H9 (cell line): ENCODE measurements at regions not wholly inside any gene's neighbourhood (a gene's known extent, or its start where the extent isn't known, plus 50 kb on each side); places are given as distances from the start of the nearest gene placed in this dataset.

Source experiments
- DNase-seq: peaks from one replicate; pipeline ENCODE4 v3.0.0-alpha.2; 2017
- H2AFZ ChIP-seq: one replicate; pipeline ENCODE4 v1.6.1; 2013; ENCODE audit warnings: mild to moderate bottlenecking, low read length, control low read depth, moderate library complexity
- H2AK5ac ChIP-seq: 2 replicates; pipeline ENCODE4 v1.6.1; 2013; ENCODE audit warnings: low read length, control low read depth, mixed read lengths; ENCODE audit not compliant: insufficient read length
- H2BK120ac ChIP-seq: one replicate; pipeline ENCODE4 v1.6.1; 2013; ENCODE audit warnings: low read depth, mild to moderate bottlenecking, low read length, control low read depth, inconsistent platforms; ENCODE audit not compliant: poor library complexity, severe bottlenecking
- H2BK12ac ChIP-seq: 2 replicates; pipeline ENCODE4 v1.6.1; 2013; ENCODE audit warnings: low read length, control low read depth, mixed read lengths, low read depth; ENCODE audit not compliant: insufficient read length
- H2BK15ac ChIP-seq: 2 replicates; pipeline ENCODE4 v1.6.1; 2013; ENCODE audit warnings: low read depth, low read length, control low read depth
- H2BK20ac ChIP-seq: one replicate; pipeline ENCODE4 v1.6.1; 2013; ENCODE audit warnings: low read depth, mild to moderate bottlenecking, low read length, control low read depth, inconsistent platforms; ENCODE audit not compliant: poor library complexity, severe bottlenecking
- H2BK5ac ChIP-seq: 2 replicates; pipeline ENCODE4 v1.6.1; 2013; ENCODE audit warnings: low read length, control low read depth, mixed read lengths; ENCODE audit not compliant: insufficient read length
- H3K14ac ChIP-seq: 2 replicates; pipeline ENCODE4 v1.6.1; 2013; ENCODE audit warnings: low read length, control low read depth; ENCODE audit not compliant: insufficient read depth
- H3K18ac ChIP-seq: 2 replicates; pipeline ENCODE4 v1.6.1; 2013; ENCODE audit warnings: low read depth, mild to moderate bottlenecking, mixed read lengths, low read length, control low read depth; ENCODE audit not compliant: insufficient read length
- H3K23ac ChIP-seq: 2 replicates; pipeline ENCODE4 v1.6.1; 2013; ENCODE audit warnings: low read length, control low read depth, mixed read lengths, low read depth; ENCODE audit not compliant: insufficient read length
- H3K23me2 ChIP-seq: 2 replicates; pipeline ENCODE4 v1.6.1; 2013; ENCODE audit warnings: low read depth, mild to moderate bottlenecking, mixed read lengths, low read length, control low read depth; ENCODE audit not compliant: insufficient read length, poor library complexity, severe bottlenecking
- H3K27ac ChIP-seq: 2 replicates; pipeline ENCODE4 v1.5.1; 2013; ENCODE audit warnings: low read length, control low read depth, mixed read lengths, low read depth; ENCODE audit not compliant: insufficient read length
- H3K27me3 ChIP-seq: 2 replicates; pipeline ENCODE4 v1.6.1; 2013; ENCODE audit warnings: low read length, control low read depth, inconsistent platforms; ENCODE audit not compliant: insufficient read depth
- H3K4ac ChIP-seq: 2 replicates; pipeline ENCODE4 v1.6.1; 2013; ENCODE audit warnings: low read depth, mild to moderate bottlenecking, control low read depth, inconsistent platforms, low read length, moderate library complexity
- H3K4me1 ChIP-seq: 2 replicates; pipeline ENCODE4 v1.6.1; 2013; ENCODE audit warnings: low read length, control low read depth, inconsistent platforms; ENCODE audit not compliant: insufficient read depth
- H3K4me2 ChIP-seq: 2 replicates; pipeline ENCODE4 v1.6.1; 2013; ENCODE audit warnings: low read length, control low read depth, mixed read lengths; ENCODE audit not compliant: insufficient read length, insufficient read depth
- H3K56ac ChIP-seq: 2 replicates; pipeline ENCODE4 v1.6.1; 2013; ENCODE audit warnings: low read depth, mild to moderate bottlenecking, mixed read lengths, low read length, control low read depth; ENCODE audit not compliant: insufficient read length
- H3K79me1 ChIP-seq: 2 replicates; pipeline ENCODE4 v1.6.1; 2013; ENCODE audit warnings: low read depth, mild to moderate bottlenecking, moderate library complexity, low read length, control low read depth, inconsistent platforms; ENCODE audit not compliant: insufficient read depth, poor library complexity, severe bottlenecking
- H3K79me2 ChIP-seq: 2 replicates; pipeline ENCODE4 v1.6.1; 2013; ENCODE audit warnings: low read length, control low read depth, inconsistent platforms; ENCODE audit not compliant: insufficient read depth
- H3K9ac ChIP-seq: 2 replicates; pipeline ENCODE4 v1.6.1; 2013; ENCODE audit warnings: low read length, control low read depth, mixed read lengths; ENCODE audit not compliant: insufficient read length; ENCODE audit errors: extremely low read depth
- H3K9me3 ChIP-seq: one replicate; pipeline ENCODE4 v1.6.1; 2013; ENCODE audit warnings: low read depth, low read length, inconsistent platforms; ENCODE audit not compliant: control insufficient read depth
- H3T11ph ChIP-seq: one replicate; pipeline ENCODE4 v1.6.1; 2013; ENCODE audit warnings: mild to moderate bottlenecking, low read length, control low read depth, inconsistent platforms
- H4K20me1 ChIP-seq: one replicate; pipeline ENCODE4 v1.6.1; 2013; ENCODE audit not compliant: control insufficient read depth, insufficient read length, insufficient read depth
- H4K5ac ChIP-seq: 2 replicates; pipeline ENCODE4 v1.6.1; 2013; ENCODE audit warnings: low read depth, mild to moderate bottlenecking, mixed read lengths, low read length, control low read depth; ENCODE audit not compliant: insufficient read length
- H4K8ac ChIP-seq: replicated peaks from 2 replicates; pipeline ENCODE4 v1.6.1; 2013; ENCODE audit warnings: low read length, control low read depth, mixed read lengths, low read depth; ENCODE audit not compliant: insufficient read length
- H4K91ac ChIP-seq: 2 replicates; pipeline ENCODE4 v1.6.1; 2013; ENCODE audit warnings: low read depth, mild to moderate bottlenecking, moderate library complexity, mixed read lengths, low read length, control low read depth; ENCODE audit not compliant: insufficient read length
- H3K27ac Mint-ChIP-seq, 3 experiments: 2 replicates in 2 of 3; 3 replicates in 1 of 3; pipeline ENCODE4 v1.8.0; 2020 to 2021; ENCODE audit warnings: mixed read lengths in 3 of 3, mild to moderate bottlenecking in 1 of 3, moderate library complexity in 1 of 3
- H3K27me3 Mint-ChIP-seq: 2 replicates; pipeline ENCODE4 v1.8.0; 2021; ENCODE audit warnings: low read depth, mild to moderate bottlenecking, moderate library complexity, mixed read lengths
- H3K36me3 Mint-ChIP-seq, 3 experiments: 2 replicates in 2 of 3; 3 replicates in 1 of 3; pipeline ENCODE4 v1.8.0; 2020 to 2021; ENCODE audit warnings: low read depth in 3 of 3, mixed read lengths in 3 of 3; ENCODE audit not compliant: insufficient read depth in 1 of 3
- H3K4me1 Mint-ChIP-seq, 2 experiments: 2 replicates each; pipeline ENCODE4 v1.8.0; 2020; ENCODE audit warnings: mixed read lengths in 2 of 2
- H3K4me3 Mint-ChIP-seq, 2 experiments: 2 replicates in 1 of 2; 3 replicates in 1 of 2; pipeline ENCODE4 v1.8.0; 2020 to 2021; ENCODE audit warnings: mild to moderate bottlenecking in 2 of 2, mixed read lengths in 2 of 2, moderate library complexity in 1 of 2
- H3K9me3 Mint-ChIP-seq, 2 experiments: 2 replicates in 1 of 2; 3 replicates in 1 of 2; pipeline ENCODE4 v1.8.0; 2020; ENCODE audit warnings: mild to moderate bottlenecking in 2 of 2, mixed read lengths in 2 of 2, moderate library complexity in 1 of 2
- WGBS: extraction: QIAGEN DNeasy Blood & Tissue Kit; methylation state at CpG from one replicate; pipeline ENCODE4 v1.1.7; 2013; ENCODE audit warnings: missing lambda C conversion rate, low lambda C conversion rate, mixed read lengths; ENCODE audit not compliant: insufficient read length; ENCODE audit errors: extremely low coverage; 5-methylcytosine and 5-hydroxymethylcytosine counted together
- TF ChIP-seq, protein P1 (sequence below): fragments of 200-600 bp; sonication (generic); conservative IDR thresholded peaks from 3 replicates; pipeline ENCODE4 v1.8.0; 2021; ENCODE audit warnings: antibody characterized with exemption, mild to moderate bottlenecking

DNA sequence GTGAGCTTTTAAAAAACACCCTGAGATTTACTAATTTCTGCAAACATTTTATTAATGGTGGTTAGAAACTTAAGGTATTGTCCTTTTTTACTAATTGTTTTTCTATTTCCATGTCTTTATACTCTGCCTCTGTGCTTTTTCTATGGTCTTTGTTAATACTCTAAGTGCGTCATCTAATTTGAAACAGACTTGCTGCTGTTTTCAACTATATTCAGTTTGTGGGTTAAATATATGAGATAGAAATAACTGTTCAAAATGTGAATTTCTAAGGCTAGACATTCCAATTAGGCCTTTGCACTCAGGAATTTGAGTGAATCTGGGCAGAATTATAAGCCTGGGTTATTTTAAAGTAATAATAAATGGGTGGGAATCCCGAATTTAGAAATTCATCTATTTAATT lies 82.4 kb upstream of the COL11A1 start:
- TF ChIP-seq, protein P1, sequence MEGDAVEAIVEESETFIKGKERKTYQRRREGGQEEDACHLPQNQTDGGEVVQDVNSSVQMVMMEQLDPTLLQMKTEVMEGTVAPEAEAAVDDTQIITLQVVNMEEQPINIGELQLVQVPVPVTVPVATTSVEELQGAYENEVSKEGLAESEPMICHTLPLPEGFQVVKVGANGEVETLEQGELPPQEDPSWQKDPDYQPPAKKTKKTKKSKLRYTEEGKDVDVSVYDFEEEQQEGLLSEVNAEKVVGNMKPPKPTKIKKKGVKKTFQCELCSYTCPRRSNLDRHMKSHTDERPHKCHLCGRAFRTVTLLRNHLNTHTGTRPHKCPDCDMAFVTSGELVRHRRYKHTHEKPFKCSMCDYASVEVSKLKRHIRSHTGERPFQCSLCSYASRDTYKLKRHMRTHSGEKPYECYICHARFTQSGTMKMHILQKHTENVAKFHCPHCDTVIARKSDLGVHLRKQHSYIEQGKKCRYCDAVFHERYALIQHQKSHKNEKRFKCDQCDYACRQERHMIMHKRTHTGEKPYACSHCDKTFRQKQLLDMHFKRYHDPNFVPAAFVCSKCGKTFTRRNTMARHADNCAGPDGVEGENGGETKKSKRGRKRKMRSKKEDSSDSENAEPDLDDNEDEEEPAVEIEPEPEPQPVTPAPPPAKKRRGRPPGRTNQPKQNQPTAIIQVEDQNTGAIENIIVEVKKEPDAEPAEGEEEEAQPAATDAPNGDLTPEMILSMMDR = no peak
- H2BK5ac ChIP-seq = no peak overlapping the region
- H3K79me2 ChIP-seq = no peaks in the 10 kb centered on the region
- H3K23ac ChIP-seq = no peak overlapping the region
- WGBS = 100% methylated on average over 1 of the region's 2 CpGs
- no peaks in the 10 kb centered on the region for H3K79me1 ChIP-seq
- no peak overlapping the region for H3K4me2 ChIP-seq
- H4K91ac ChIP-seq = no peak overlapping the region
- no peak overlapping the region for H3K27ac Mint-ChIP-seq
- H4K20me1 ChIP-seq = no peaks in the 10 kb centered on the region
- DNase-seq = no peak
- no peak overlapping the region for H2BK20ac ChIP-seq
- H3K9me3 Mint-ChIP-seq = no peaks in the 10 kb centered on the region
- H3K56ac ChIP-seq = no peak overlapping the region
- H3K14ac ChIP-seq = no peak overlapping the region
- no peaks in the 10 kb centered on the region for H3K23me2 ChIP-seq
- no peak overlapping the region for H3K27ac ChIP-seq
- H3K36me3 Mint-ChIP-seq = no peaks in the 10 kb centered on the region
- no peaks in the 10 kb centered on the region for H3K27me3 Mint-ChIP-seq
- no peak overlapping the region for H3T11ph ChIP-seq
- no peak overlapping the region for H2AFZ ChIP-seq
- H3K9ac ChIP-seq = no peak overlapping the region
- no peak overlapping the region for H3K4me3 Mint-ChIP-seq
- H3K27me3 ChIP-seq = no peaks in the 10 kb centered on the region
- no peaks in the 10 kb centered on the region for H3K4me1 Mint-ChIP-seq
- no peak overlapping the region for H2AK5ac ChIP-seq
- H3K4me1 ChIP-seq = no peaks in the 10 kb centered on the region
- no peak overlapping the region for H3K18ac ChIP-seq
- no peak overlapping the region for H3K4ac ChIP-seq
- no peak overlapping the region for H4K8ac ChIP-seq
- H2BK120ac ChIP-seq = no peak overlapping the region
- H2BK15ac ChIP-seq = no peak overlapping the region
- no peaks in the 10 kb centered on the region for H3K9me3 ChIP-seq
- no peak overlapping the region for H2BK12ac ChIP-seq
- H4K5ac ChIP-seq = no peak overlapping the region
